ENCODE measurements at regions not wholly inside any gene's neighbourhood (a gene's known extent, or its start where the extent isn't known, plus 50 kb on each side); places are given as distances from the start of the nearest gene placed in this dataset.
A peak's percentile ranks its signal among the peaks of the same experiment; 100 is the strongest.
"Not testable (repeated sequence)": the region's sequence is repeated elsewhere in the genome, so short reads cannot be mapped to it uniquely, and the experiment has no call there.

DNA sequence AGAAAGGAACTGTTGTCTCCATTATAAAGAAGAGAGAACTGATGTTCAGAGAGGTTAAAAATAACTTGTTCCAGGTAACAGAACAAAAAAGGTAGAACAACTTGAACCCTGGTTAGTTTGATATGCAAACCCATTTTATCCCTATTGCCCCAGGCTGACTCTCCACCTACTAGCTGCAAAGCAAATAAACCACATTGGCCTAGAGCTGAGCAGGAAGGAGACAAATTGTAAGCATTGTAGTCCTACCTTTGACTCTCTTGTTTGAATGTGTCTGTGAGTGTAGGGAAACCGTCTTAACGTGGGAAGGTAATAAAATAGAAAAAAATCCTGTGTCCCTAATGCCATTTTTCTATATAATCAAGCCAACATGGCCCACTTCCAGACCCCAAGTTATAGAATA, 126.4 kb downstream of the CCER1 start:
- no peak for DNase-seq

- DNase-seq: no peak
These were observed 127.4 kb downstream of the CCER1 start for GRCh38 chr12:90827567-90827966.

DNA sequence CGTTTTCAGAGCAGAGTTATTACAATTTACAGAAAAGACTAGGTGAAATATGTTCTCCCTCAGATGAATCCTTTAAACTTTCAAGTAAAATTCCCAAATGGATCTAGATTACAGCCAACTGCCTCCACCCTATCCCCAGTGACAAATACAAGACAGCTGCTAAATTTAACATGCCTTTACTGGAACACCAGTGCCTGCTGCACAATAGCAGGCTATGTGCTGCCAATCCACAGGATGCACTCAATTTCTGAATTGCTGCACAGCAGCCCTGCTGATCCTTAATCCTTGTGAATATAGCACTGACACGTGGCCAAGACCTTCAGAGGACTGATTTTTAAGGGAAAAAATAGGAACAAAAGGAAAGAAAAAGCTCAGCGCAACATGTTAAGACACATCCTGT, 128.9 kb downstream of the CCER1 start:
- no peak for DNase-seq

GRCh38 chr12:90823859-90824258, 131.1 kb downstream of the CCER1 start:
- DNase-seq: no peak

DNA sequence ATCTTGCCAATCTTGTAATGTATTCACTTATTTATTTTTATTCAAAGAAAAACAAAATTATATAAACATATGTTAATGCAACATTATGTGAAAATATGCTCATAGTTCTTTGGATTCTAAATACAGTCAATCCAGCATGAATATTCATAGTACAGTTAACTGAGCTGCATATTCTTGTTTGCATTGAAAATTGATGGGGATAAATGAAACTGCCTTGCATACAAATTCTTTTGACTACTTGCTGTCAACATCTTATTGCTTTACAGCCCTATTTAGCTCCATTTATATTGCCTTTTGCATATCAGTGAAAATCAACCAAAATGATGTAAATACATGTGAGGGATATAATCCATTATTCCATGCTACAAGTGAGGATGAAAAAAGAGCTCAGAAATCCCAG, 135.3 kb downstream of the CCER1 start:
- DNase-seq: no peak

- DNase-seq: peak; percentile 36
These were observed 138.5 kb downstream of the CCER1 start for GRCh38 chr12:90816353-90817089.

DNA sequence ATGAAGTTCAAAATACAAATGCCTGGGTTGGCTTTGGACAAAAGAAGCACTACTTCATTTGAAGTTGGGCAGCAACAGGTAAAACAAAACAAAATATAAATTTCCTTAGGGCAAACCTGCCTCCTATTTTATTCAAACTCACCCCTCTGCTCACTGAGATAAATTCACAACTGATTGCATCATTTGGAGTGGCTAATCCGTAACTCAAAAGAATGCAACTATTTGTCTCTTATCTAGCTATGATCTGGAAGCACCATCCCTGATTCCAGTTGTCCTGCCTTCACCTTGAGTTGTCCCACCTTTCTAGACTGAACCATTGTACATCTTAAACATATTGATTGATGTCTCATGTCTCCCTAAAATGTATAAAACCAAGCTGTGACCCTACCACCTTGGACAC, 145.0 kb downstream of the CCER1 start:
- DNase-seq: no peak

- DNase-seq: no peak
These were observed 146.4 kb downstream of the CCER1 start for GRCh38 chr12:90808568-90808967.

DNA sequence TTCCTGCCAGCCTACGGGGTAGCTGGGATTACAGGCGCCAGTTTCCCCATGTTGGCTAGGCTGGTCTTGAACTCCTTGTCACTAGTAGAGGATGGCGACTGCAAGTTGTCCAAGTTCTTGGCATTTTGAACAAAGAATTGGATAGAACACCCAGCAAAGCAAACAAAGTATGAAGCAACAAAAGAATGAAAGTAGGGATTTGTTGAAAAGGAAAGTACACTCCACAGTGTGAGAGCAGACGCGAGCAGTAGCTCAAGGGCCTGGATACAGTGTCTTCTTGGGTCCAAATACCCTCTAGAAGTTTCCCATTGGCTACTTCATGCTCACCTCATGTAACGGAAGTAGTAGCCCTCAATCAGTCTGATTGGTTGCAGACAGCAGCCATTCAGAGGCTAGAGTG, 152.2 kb downstream of the CCER1 start:
- no peak for DNase-seq

DNA sequence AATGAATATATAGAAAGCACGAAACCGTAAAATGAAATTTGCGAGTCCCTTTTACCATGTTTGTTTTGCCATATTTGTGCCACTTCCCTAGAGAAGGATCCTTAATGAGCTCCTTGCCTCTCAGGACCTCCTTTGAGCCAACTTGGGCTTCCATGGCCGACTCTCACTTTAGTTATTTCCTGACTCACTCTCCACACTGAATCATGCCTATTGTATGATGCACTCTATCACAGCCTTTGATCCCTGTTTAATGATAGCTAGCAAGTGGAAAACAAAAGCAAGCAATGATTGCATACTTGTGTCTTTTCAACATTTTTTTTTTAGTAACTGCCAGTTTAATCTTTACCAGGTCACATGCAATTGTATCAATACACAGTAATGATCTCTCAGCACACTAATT, 153.2 kb downstream of the CCER1 start:
- peak; percentile 62 for DNase-seq

DNA sequence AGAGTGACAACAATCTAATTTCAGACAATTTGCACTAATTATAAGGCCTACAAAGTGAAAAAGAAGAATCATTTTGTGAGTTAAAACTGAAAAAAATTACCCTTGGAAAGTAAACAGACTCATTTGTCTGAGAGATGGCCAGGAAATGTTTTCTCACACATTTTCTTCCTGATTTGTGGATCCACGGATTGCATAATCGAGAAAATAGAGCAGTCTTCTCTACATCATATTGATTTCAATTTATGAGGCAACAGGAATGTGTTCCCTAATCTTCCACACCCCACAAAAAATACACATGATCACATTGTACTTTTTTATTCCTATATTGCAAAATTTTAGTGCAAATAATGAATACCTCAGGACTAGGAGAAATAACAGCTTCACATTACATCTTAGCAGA, 160.8 kb downstream of the CCER1 start:
- no peak for DNase-seq

DNA sequence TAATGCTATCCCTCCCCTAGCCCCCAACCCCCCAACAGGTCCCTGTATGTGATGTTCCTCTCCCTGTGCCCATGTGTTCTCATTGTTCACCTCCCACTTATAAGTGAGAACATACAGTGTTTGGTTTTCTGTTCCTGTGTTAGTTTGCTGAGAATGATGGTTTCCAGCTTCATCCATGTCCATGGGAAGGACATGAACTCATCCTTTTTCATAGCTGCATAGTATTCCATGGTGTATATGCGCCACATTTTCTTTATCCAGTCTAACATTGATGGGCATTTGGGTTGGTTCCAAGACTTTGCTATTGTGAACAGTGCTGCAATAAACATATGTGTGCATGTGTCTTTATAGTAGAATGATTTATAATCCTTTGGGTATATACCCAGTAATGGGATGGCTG, 162.3 kb downstream of the CCER1 start:
- not testable (repeated sequence) for DNase-seq

GRCh38 chr12:90791445-90791844, 163.5 kb downstream of the CCER1 start:
- peak; percentile 8 for DNase-seq

- no peak for DNase-seq
These were observed 164.2 kb downstream of the CCER1 start for GRCh38 chr12:90790747-90791146.

- DNase-seq: peak; percentile 61
These were observed 181.5 kb downstream of the CCER1 start for GRCh38 chr12:90773491-90773890.

GRCh38 chr12:90770861-90771260, 184.1 kb downstream of the CCER1 start:
- DNase-seq: no peak

- DNase-seq: no peak
These were observed 197.0 kb downstream of the CCER1 start for GRCh38 chr12:90757957-90758356.

GRCh38 chr12:90745211-90745610, 209.8 kb downstream of the CCER1 start:
- DNase-seq: no peak

GRCh38 chr12:90741611-90742010, 213.4 kb downstream of the CCER1 start:
- DNase-seq: no peak

- DNase-seq: peak; percentile 8
These were observed 225.2 kb downstream of the CCER1 start for GRCh38 chr12:90729736-90730135.

DNA sequence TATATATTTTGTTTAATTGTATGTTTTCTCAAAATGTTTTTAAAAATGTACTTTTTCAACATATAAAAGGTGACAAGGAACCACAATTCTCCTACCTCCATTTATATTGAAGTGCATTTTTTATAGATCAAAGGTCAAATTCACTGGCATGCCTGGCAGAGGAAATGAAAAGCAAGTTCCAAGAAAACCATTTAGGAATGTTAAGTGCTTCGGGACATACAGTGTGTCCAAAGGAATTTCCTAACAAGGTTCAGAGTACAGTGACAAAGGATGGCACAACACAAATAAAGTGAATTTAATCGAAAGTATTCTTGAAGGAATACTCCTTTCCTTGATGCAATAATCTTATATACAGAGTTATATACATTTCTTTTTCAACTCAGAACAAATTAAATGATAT, 242.3 kb downstream of the CCER1 start:
- no peak for DNase-seq

- no peak for DNase-seq
These were observed 244.3 kb downstream of the CCER1 start for GRCh38 chr12:90710711-90711110.

DNA sequence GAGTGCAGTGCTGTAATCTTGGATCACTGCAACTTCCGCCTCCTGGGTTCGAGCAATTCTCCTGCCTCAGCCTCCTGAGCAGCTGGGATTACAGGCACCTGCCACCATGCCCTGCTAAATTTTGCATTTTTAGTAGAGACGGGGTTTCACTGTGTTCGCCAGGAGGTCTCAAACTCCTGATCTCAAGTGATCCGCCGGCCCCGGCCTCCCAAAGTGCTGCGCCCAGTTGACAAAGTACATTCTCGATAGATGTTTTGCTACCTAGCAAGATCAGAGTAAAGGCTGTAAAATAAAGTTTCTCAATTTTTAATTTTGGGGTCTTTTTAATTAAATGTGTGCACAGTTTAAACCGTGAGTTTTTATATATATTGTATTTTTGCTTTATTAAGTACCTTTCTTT, 248.9 kb downstream of the CCER1 start:
- no peak for DNase-seq

- no peak for DNase-seq
These were observed 259.6 kb downstream of the CCER1 start for GRCh38 chr12:90695415-90695814.

DNA sequence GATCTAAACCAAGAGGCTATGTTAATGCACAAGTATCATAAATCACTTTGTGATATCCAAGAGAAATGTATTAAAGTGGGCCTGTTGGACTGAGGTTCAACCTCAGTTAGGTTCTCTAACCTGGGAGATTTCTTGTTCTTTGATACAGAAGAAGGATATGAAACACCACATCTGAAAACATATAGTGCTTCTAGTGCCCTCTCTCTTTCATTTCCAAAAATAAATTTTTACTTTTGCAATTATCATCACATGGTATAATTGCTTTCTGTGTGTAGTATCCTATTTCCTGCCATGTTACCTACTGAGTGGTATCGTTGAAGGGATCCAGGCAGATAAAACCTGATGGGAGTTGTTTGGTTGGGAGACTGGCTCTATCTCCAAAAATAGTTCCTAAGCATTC, 264.9 kb downstream of the CCER1 start:
- no peak for DNase-seq

All from fibroblast of skin of abdomen (primary cell).